ENCODE measurements at regions not wholly inside any gene's neighbourhood (a gene's known extent, or its start where the extent isn't known, plus 50 kb on each side); places are given as distances from the start of the nearest gene placed in this dataset.

GRCh38 chr13:50080911-50081678 is 65.9 kb downstream of the KCNRG start:
- Histone ChIP-seq H3K9me3 (ENCODE audit: insufficient read depth, low read length, severe bottlenecking) (no peaks in the 10 kb centered on the region), H3K27ac (ENCODE audit: low read length) (peak overlapping the region; percentile 96), H3K36me3 (ENCODE audit: insufficient read depth, low read length) (peaks cover 28% of the 10 kb centered on the region), H2AFZ (ENCODE audit: low read depth, low read length) (peak overlapping the region; percentile 61), H3K27me3 (ENCODE audit: insufficient read depth, low read length, poor library complexity) (no peaks in the 10 kb centered on the region), H3K4me2 (ENCODE audit: insufficient read depth, low read length) (peak overlapping the region; percentile 75), H3K4me3 (ENCODE audit: low read depth in 1 of 2, low read length in 2 of 2) (peak overlapping the region; percentile 58 to 90), H4K20me1 (ENCODE audit: insufficient read depth, low read length) (peaks cover 48% of the 10 kb centered on the region), H3K4me1 (ENCODE audit: insufficient read depth, low read length) (peaks cover 56% of the 10 kb centered on the region), H3K9ac (ENCODE audit: low read depth, low read length) (peak overlapping the region; percentile 95), H3K79me2 (ENCODE audit: insufficient read depth, low read length) (peaks cover 97% of the 10 kb centered on the region)
- ATAC-seq (ENCODE audit: insufficient read depth, low read depth) (peak; percentile 10), DNase-seq (peak; percentile 62)
- TF ChIP-seq CTCF (IDR thresholded peaks at IDR 0.05; ENCODE audit: borderline replicate concordance, extremely low read depth, low read length, poor library complexity, severe bottlenecking) (no peak), EZH2 (IDR thresholded peaks at IDR 0.05; ENCODE audit: borderline replicate concordance, low read depth, low read length, severe bottlenecking) (no peak)

GRCh38 chr13:50081679-50082425 is 66.6 kb downstream of the KCNRG start:
- ATAC-seq (ENCODE audit: insufficient read depth, low read depth) (peak; percentile 73), DNase-seq (peak; percentile 99)
- H3K9ac ChIP-seq (ENCODE audit: low read depth, low read length) = peak overlapping the region; percentile 95
- H3K4me2 ChIP-seq (ENCODE audit: insufficient read depth, low read length) = peak overlapping the region; percentile 83
- peak overlapping the region; percentile 96 for H3K27ac ChIP-seq (ENCODE audit: low read length)
- H3K4me1 ChIP-seq (ENCODE audit: insufficient read depth, low read length) = peaks cover 56% of the 10 kb centered on the region
- H4K20me1 ChIP-seq (ENCODE audit: insufficient read depth, low read length) = peaks cover 40% of the 10 kb centered on the region
- peak overlapping the region; percentile 61 for H2AFZ ChIP-seq (ENCODE audit: low read depth, low read length)
- H3K27me3 ChIP-seq (ENCODE audit: insufficient read depth, low read length, poor library complexity) = no peaks in the 10 kb centered on the region
- peaks cover 97% of the 10 kb centered on the region for H3K79me2 ChIP-seq (ENCODE audit: insufficient read depth, low read length)
- H3K36me3 ChIP-seq (ENCODE audit: insufficient read depth, low read length) = peaks cover 26% of the 10 kb centered on the region
- no peaks in the 10 kb centered on the region for H3K9me3 ChIP-seq (ENCODE audit: insufficient read depth, low read length, severe bottlenecking)
- H3K4me3 ChIP-seq (ENCODE audit: low read depth in 1 of 2, low read length in 2 of 2) = peak overlapping the region; percentile 58 to 90
- TF ChIP-seq EZH2 (IDR thresholded peaks at IDR 0.05; ENCODE audit: borderline replicate concordance, low read depth, low read length, severe bottlenecking) (no peak), CTCF (IDR thresholded peaks at IDR 0.05; ENCODE audit: borderline replicate concordance, extremely low read depth, low read length, poor library complexity, severe bottlenecking) (peak; percentile 41)

GRCh38 chr13:50082426-50083281 is 67.4 kb downstream of the KCNRG start:
- Histone ChIP-seq H3K9me3 (ENCODE audit: insufficient read depth, low read length, severe bottlenecking) (no peaks in the 10 kb centered on the region), H3K36me3 (ENCODE audit: insufficient read depth, low read length) (peaks cover 28% of the 10 kb centered on the region), H3K4me1 (ENCODE audit: insufficient read depth, low read length) (peaks cover 55% of the 10 kb centered on the region), H3K4me3 (ENCODE audit: low read depth in 1 of 2, low read length in 2 of 2) (peak overlapping the region; percentile 58 to 59), H2AFZ (ENCODE audit: low read depth, low read length) (peak overlapping the region; percentile 46), H3K4me2 (ENCODE audit: insufficient read depth, low read length) (peak overlapping the region; percentile 83), H3K79me2 (ENCODE audit: insufficient read depth, low read length) (peaks cover 97% of the 10 kb centered on the region), H3K27me3 (ENCODE audit: insufficient read depth, low read length, poor library complexity) (no peaks in the 10 kb centered on the region), H3K9ac (ENCODE audit: low read depth, low read length) (peak overlapping the region; percentile 76), H3K27ac (ENCODE audit: low read length) (peak overlapping the region; percentile 95), H4K20me1 (ENCODE audit: insufficient read depth, low read length) (peaks cover 37% of the 10 kb centered on the region)
- ATAC-seq (ENCODE audit: insufficient read depth, low read depth) = peak; percentile 72
- peak; percentile 2 for TF ChIP-seq CTCF (IDR thresholded peaks at IDR 0.05; ENCODE audit: borderline replicate concordance, extremely low read depth, low read length, poor library complexity, severe bottlenecking)
- no peak for TF ChIP-seq EZH2 (IDR thresholded peaks at IDR 0.05; ENCODE audit: borderline replicate concordance, low read depth, low read length, severe bottlenecking)
- peak; percentile 87 for DNase-seq
